GM21528 (cell line): ENCODE measurements at regions not wholly inside any gene's neighbourhood (a gene's known extent, or its start where the extent isn't known, plus 50 kb on each side); places are given as distances from the start of the nearest gene placed in this dataset.
"Not testable (repeated sequence)": the region's sequence is repeated elsewhere in the genome, so short reads cannot be mapped to it uniquely, and the experiment has no call there.

Source experiments
- ATAC-seq: cut with Tn5 transposase; IDR thresholded peaks from one replicate; pipeline ENCODE4 v1.9.1; 2021; ENCODE audit warnings: mild to moderate bottlenecking, moderate library complexity; ENCODE audit not compliant: unreplicated experiment, low FRiP score

GRCh38 chr9:100794738-100795269 lies 216.9 kb downstream of the CAVIN4 start:
- ATAC-seq = no peak

GRCh38 chr9:100803956-100804355 lies 224.6 kb upstream of the PLPPR1 start:
- ATAC-seq = no peak

GRCh38 chr9:100811643-100812042 lies 216.9 kb upstream of the PLPPR1 start:
- ATAC-seq = no peak

- no peak for ATAC-seq
Measured at GRCh38 chr9:100813871-100814270, 214.7 kb upstream of the PLPPR1 start.

GRCh38 chr9:100819980-100820379 lies 208.5 kb upstream of the PLPPR1 start:
- no peak for ATAC-seq

- not testable (repeated sequence) for ATAC-seq
Measured at GRCh38 chr9:100833035-100833434, 195.5 kb upstream of the PLPPR1 start.

GRCh38 chr9:100838857-100839256 lies 189.7 kb upstream of the PLPPR1 start:
- no peak for ATAC-seq

- ATAC-seq = no peak
Measured at GRCh38 chr9:100848726-100849125, 179.8 kb upstream of the PLPPR1 start.

GRCh38 chr9:100852088-100852487 lies 176.4 kb upstream of the PLPPR1 start:
- ATAC-seq = no peak

- ATAC-seq = no peak
Measured at GRCh38 chr9:100856238-100856637, 172.3 kb upstream of the PLPPR1 start.

GRCh38 chr9:100865111-100865510 lies 163.4 kb upstream of the PLPPR1 start:
- no peak for ATAC-seq

GRCh38 chr9:100865648-100866047 lies 162.9 kb upstream of the PLPPR1 start:
- no peak for ATAC-seq

GRCh38 chr9:100869326-100869725 lies 159.2 kb upstream of the PLPPR1 start:
- ATAC-seq = no peak

GRCh38 chr9:100879884-100880283 lies 148.6 kb upstream of the PLPPR1 start:
- no peak for ATAC-seq

- no peak for ATAC-seq
Measured at GRCh38 chr9:100880284-100880683, 148.2 kb upstream of the PLPPR1 start.

- ATAC-seq = no peak
Measured at GRCh38 chr9:100884518-100884917, 144.0 kb upstream of the PLPPR1 start.

GRCh38 chr9:100890321-100890720 lies 138.2 kb upstream of the PLPPR1 start:
- no peak for ATAC-seq

- no peak for ATAC-seq
Measured at GRCh38 chr9:100911273-100911672, 117.3 kb upstream of the PLPPR1 start.

GRCh38 chr9:100913257-100913656 lies 115.3 kb upstream of the PLPPR1 start:
- no peak for ATAC-seq

- no peak for ATAC-seq
Measured at GRCh38 chr9:100914266-100914665, 114.3 kb upstream of the PLPPR1 start.

GRCh38 chr9:100919506-100919905 lies 109.0 kb upstream of the PLPPR1 start:
- no peak for ATAC-seq

- ATAC-seq = no peak
Measured at GRCh38 chr9:100926366-100926765, 102.2 kb upstream of the PLPPR1 start.

GRCh38 chr9:100927763-100928162 lies 100.8 kb upstream of the PLPPR1 start:
- ATAC-seq = no peak
